HL-60 (cell line): ENCODE measurements at regions not wholly inside any gene's neighbourhood (a gene's known extent, or its start where the extent isn't known, plus 50 kb on each side); places are given as distances from the start of the nearest gene placed in this dataset.

Experiments
- POLR2AphosphoS5 ChIP-seq: IDR thresholded peaks from 2 replicates; pipeline ENCODE4 v1.6.1; 2012; ENCODE audit warnings: low read depth
- TF ChIP-seq, protein P1 (sequence below): IDR thresholded peaks from one replicate; pipeline ENCODE4 v1.5.1; 2011; ENCODE audit warnings: low read length, control low read depth, inconsistent platforms; ENCODE audit not compliant: insufficient read depth

DNA sequence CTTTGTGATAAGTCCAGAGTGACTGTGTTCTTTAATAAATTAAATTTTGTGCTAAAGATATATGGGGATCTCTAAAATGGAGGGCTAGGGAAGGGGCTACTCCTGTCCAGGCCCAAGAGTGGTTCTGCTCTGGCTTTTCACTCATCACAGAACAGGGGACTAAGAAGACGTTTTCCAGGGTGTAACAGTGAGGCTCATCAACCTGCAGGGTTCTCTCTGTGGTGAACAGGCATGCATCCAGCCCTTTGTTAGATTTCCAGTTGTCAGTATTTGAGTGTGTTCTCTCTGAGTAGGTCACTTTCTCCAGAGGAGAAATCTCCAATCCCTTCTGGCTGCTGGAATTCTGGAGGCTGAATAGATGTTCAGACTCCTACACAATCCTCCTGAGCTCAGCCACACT, 408.9 kb downstream of the PLCL1 start:
- TF ChIP-seq, protein P1, sequence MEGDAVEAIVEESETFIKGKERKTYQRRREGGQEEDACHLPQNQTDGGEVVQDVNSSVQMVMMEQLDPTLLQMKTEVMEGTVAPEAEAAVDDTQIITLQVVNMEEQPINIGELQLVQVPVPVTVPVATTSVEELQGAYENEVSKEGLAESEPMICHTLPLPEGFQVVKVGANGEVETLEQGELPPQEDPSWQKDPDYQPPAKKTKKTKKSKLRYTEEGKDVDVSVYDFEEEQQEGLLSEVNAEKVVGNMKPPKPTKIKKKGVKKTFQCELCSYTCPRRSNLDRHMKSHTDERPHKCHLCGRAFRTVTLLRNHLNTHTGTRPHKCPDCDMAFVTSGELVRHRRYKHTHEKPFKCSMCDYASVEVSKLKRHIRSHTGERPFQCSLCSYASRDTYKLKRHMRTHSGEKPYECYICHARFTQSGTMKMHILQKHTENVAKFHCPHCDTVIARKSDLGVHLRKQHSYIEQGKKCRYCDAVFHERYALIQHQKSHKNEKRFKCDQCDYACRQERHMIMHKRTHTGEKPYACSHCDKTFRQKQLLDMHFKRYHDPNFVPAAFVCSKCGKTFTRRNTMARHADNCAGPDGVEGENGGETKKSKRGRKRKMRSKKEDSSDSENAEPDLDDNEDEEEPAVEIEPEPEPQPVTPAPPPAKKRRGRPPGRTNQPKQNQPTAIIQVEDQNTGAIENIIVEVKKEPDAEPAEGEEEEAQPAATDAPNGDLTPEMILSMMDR = no peak
- TF ChIP-seq POLR2AphosphoS5 = no peak
